ENCODE measurements at regions not wholly inside any gene's neighbourhood (a gene's known extent, or its start where the extent isn't known, plus 50 kb on each side); places are given as distances from the start of the nearest gene placed in this dataset.

DNA sequence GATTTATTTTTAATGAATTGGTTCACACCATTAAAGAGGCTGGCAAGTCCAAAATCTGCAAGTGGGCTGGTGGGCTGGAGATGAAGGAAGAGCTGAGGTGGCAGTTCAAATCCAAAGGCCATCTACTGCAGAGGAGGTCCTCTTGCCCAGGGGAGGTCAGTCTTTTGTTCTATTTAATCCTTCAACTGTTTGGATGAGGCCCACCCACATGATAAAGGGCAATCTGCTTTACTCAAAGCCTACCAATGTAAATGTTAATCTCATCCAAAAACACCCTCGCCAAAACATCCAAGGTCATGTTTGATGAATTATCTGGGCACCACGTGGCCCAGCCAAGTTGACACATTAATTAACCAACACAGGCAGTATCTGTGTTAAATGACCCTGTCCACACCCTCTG, 99.0 kb downstream of the RRAGC start:
- no peak for DNase-seq (ENCODE audit: low spot score in 2 of 2)
- Histone ChIP-seq H3K27ac (no peak overlapping the region), H3K4me1 (no peaks in the 10 kb centered on the region), H3K36me3 (no peaks in the 10 kb centered on the region), H3K9me3 (no peaks in the 10 kb centered on the region), H3K27me3 (no peaks in the 10 kb centered on the region), H3K4me3 (no peak overlapping the region)
- intact Hi-C loops (cut with DNase I; ENCODE audit: low total_unique reads), result no loop called here
- TF ChIP-seq, protein P1, sequence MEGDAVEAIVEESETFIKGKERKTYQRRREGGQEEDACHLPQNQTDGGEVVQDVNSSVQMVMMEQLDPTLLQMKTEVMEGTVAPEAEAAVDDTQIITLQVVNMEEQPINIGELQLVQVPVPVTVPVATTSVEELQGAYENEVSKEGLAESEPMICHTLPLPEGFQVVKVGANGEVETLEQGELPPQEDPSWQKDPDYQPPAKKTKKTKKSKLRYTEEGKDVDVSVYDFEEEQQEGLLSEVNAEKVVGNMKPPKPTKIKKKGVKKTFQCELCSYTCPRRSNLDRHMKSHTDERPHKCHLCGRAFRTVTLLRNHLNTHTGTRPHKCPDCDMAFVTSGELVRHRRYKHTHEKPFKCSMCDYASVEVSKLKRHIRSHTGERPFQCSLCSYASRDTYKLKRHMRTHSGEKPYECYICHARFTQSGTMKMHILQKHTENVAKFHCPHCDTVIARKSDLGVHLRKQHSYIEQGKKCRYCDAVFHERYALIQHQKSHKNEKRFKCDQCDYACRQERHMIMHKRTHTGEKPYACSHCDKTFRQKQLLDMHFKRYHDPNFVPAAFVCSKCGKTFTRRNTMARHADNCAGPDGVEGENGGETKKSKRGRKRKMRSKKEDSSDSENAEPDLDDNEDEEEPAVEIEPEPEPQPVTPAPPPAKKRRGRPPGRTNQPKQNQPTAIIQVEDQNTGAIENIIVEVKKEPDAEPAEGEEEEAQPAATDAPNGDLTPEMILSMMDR (IDR thresholded peaks at IDR 0.05), result no peak
- no peak for TF ChIP-seq POLR2A (IDR thresholded peaks at IDR 0.05)
- no peak for TF ChIP-seq POLR2AphosphoS5 (IDR thresholded peaks at IDR 0.05)

DNA sequence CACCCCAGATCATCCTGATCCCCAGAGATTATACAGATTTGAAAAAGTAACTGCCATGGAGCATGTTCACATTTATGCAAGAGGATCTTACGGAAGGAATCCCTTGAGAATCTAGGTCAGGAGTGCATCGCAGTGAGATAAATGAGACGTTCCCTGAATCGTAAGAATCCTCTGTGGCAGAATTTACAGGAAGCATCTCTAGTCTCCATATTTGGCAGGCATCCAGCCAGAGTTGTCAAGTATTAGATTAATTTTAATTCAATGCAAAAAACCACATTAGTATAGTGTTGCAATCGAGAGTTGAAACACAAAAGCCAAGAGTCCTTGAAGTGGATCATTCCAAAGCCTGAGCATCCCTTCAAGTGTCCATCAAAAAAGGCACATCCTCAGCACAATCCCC, 100.8 kb downstream of the RRAGC start:
- no peak for DNase-seq (ENCODE audit: low spot score in 2 of 2)
- Histone ChIP-seq H3K4me1 (no peaks in the 10 kb centered on the region), H3K27me3 (no peaks in the 10 kb centered on the region), H3K4me3 (no peak overlapping the region), H3K36me3 (no peaks in the 10 kb centered on the region), H3K27ac (no peak overlapping the region), H3K9me3 (no peaks in the 10 kb centered on the region)
- TF ChIP-seq, protein P1 (IDR thresholded peaks at IDR 0.05), result no peak
- TF ChIP-seq POLR2A (IDR thresholded peaks at IDR 0.05), result no peak
- TF ChIP-seq POLR2AphosphoS5 (IDR thresholded peaks at IDR 0.05), result no peak
- intact Hi-C loops (cut with DNase I; ENCODE audit: low total_unique reads), result no loop called here

DNA sequence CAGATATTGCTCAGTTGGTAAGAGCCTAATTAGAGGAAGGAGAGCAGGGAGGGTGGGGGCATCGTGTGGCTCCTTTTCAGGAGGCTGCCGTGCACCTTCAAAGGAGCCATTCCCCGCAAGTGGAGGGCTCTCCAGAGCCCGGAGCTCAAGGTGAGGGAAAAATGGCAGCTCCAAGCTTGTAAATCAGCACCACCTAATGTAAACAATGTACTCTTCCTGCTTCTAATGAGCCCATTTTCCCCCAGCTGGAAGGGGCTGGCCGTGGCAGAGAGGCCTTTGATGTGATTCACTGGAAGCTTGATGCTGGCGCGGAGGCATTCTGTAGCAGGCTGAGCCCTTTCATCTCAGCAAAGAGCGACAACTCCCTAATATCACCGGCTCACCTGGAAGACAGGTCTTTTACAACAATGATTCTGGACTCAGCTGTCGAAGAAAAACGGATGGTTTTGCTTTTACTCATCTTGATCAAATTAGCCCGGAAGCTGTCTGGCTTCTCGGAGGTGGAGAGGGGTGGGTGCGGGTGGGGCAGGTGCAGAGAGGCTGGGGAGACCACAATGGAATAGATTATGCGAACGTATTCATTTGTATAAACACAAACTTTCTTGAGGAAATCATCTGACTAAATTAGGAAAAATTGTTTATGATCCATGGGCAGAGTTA, 112.5 kb downstream of the RRAGC start:
- H3K4me3 ChIP-seq, result no peak overlapping the region
- no peak for DNase-seq (ENCODE audit: low spot score in 2 of 2)
- intact Hi-C loops (cut with DNase I; ENCODE audit: low total_unique reads), result no loop called here
- TF ChIP-seq, protein P1 (IDR thresholded peaks at IDR 0.05), result no peak
- TF ChIP-seq POLR2AphosphoS5 (IDR thresholded peaks at IDR 0.05) (no peak), POLR2A (IDR thresholded peaks at IDR 0.05) (no peak)
- no peak overlapping the region for H3K27ac ChIP-seq
- H3K27me3 ChIP-seq, result peaks cover 0 to 2% of the 10 kb centered on the region in 2 donors
- H3K4me1 ChIP-seq, result no peaks in the 10 kb centered on the region
- H3K9me3 ChIP-seq, result peaks cover 0 to 4% of the 10 kb centered on the region in 2 donors
- H3K36me3 ChIP-seq, result no peaks in the 10 kb centered on the region

DNA sequence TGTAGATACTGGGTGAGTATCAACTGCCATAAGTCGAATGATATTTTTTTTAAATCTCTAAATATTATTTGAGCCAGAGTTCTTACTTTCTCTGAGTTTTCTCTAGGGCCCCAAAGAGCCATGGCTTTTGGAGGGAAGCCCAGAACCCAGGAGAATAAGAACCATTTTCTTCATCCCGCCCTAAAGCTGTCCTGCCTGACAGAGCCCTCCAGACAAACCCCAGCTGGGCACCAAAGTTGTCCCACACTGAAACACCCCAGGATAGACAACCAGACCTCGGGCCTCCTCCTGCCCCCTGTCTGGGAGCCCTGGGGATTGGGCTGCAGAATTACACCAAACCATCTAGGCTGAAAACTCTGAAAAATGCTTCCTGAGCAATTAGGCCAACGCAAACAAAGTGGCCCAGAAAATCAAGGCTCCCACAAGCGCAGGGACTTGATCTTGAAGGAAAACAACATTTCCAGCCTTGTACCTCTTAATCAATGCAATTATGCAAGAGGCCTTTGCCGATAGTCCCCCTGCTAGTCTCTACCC, 113.1 kb downstream of the RRAGC start:
- intact Hi-C loops (cut with DNase I; ENCODE audit: low total_unique reads), result no loop called here
- Histone ChIP-seq H3K27me3 (no peaks in the 10 kb centered on the region), H3K27ac (no peak overlapping the region), H3K36me3 (no peaks in the 10 kb centered on the region), H3K4me1 (no peaks in the 10 kb centered on the region), H3K4me3 (no peak overlapping the region), H3K9me3 (peaks cover 0 to 4% of the 10 kb centered on the region in 2 donors)
- no peak for DNase-seq (ENCODE audit: low spot score in 2 of 2)
- no peak for TF ChIP-seq POLR2AphosphoS5 (IDR thresholded peaks at IDR 0.05)
- TF ChIP-seq POLR2A (IDR thresholded peaks at IDR 0.05), result no peak
- TF ChIP-seq, protein P1 (IDR thresholded peaks at IDR 0.05), result no peak

DNA sequence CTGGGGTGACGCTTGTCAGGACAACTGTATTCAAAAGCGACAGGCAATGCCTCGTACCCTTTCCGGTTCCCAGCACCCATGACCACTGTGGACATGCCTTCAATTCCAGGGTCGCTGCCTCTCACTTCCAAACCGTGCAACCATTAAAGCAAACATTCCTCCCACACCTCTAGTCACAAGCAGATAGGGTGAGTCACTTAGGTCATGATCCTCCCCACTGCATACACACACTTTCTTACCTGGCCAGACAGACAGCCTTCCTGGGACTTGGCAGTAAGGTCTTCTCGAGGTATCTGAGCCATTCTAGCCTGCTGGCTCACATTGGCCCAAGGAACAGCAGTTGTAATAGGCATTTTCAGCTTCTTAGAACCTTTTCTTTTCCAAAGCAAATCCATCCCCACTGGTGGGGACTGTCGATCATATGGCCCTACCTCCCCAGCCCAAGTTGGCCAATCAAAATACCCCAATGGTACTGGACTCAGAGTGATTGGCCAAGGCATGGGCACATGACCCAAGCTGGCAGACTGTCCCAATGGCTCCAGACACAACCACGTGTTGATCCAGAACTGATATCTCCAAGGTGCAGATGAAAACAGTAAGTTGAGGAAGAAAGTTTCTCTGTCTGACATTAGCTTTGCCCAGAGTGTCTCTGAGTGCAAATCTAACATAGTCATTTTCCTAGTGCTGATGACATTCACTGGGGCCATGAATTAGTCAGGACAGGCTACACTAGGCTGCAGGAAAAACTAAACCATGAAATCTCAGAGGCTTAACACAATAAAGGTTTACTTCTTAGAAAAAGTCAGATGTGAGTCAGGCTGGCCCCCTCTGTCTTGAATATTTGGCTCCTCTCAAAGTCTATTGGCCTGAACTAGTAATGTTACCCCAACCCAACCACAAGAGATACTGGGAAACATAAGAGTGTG, 113.8 kb downstream of the RRAGC start:
- Histone ChIP-seq H3K36me3 (no peaks in the 10 kb centered on the region), H3K27ac (no peak overlapping the region), H3K4me1 (no peaks in the 10 kb centered on the region), H3K4me3 (no peak overlapping the region), H3K27me3 (no peaks in the 10 kb centered on the region), H3K9me3 (peaks cover 0 to 4% of the 10 kb centered on the region in 2 donors)
- DNase-seq (ENCODE audit: low spot score in 2 of 2), result no peak
- TF ChIP-seq POLR2AphosphoS5 (IDR thresholded peaks at IDR 0.05), result no peak
- TF ChIP-seq, protein P1 (IDR thresholded peaks at IDR 0.05), result no peak
- no peak for TF ChIP-seq POLR2A (IDR thresholded peaks at IDR 0.05)
- intact Hi-C loops (cut with DNase I; ENCODE audit: low total_unique reads), result no loop called here

Measured in breast epithelium (tissue), 4 donors.